Natural killer cell treated with Interleukin-12 subunit alpha and Interleukin-12 subunit beta and Interleukin-15 and Interleukin-18, amount 100 ng/mL, for 72 hours (primary cell): ENCODE measurements at regions not wholly inside any gene's neighbourhood (a gene's known extent, or its start where the extent isn't known, plus 50 kb on each side); places are given as distances from the start of the nearest gene placed in this dataset.

ENCODE experiments used
- ATAC-seq, 2 donors: fragments of 150-1000 bp; cut with Tn5 transposase in 1 of 2; sonication (Bioruptor Pico), chemical (Tn5 transposase) in 1 of 2; 2 replicates each; pipeline ENCODE4 v1.10.0; 2021
- DNase-seq: peaks from one replicate; pipeline ENCODE4 v3.0.0; 2022; ENCODE audit warnings: low spot score
- H3K27ac Mint-ChIP-seq, 2 donors: 1 replicate in 1 of 2; 2 replicates in 1 of 2; pipeline ENCODE4 v1.8.0; 2022; ENCODE audit warnings: mixed read lengths in 2 of 2, mild to moderate bottlenecking in 1 of 2, moderate library complexity in 1 of 2
- H3K27me3 Mint-ChIP-seq, 2 donors: 1 replicate in 1 of 2; 2 replicates in 1 of 2; pipeline ENCODE4 v1.8.0; 2022; ENCODE audit warnings: mixed read lengths in 2 of 2
- H3K36me3 Mint-ChIP-seq: one replicate; pipeline ENCODE4 v1.8.0; 2022; ENCODE audit warnings: mixed read lengths
- H3K4me1 Mint-ChIP-seq, 2 donors: 1 replicate in 1 of 2; 2 replicates in 1 of 2; pipeline ENCODE4 v1.8.0; 2022; ENCODE audit warnings: low read depth in 2 of 2, mixed read lengths in 2 of 2, mild to moderate bottlenecking in 1 of 2
- H3K4me3 Mint-ChIP-seq: one replicate; pipeline ENCODE4 v1.8.0; 2022; ENCODE audit warnings: mixed read lengths
- H3K9me3 Mint-ChIP-seq: 2 replicates; pipeline ENCODE4 v1.8.0; 2022; ENCODE audit warnings: mixed read lengths

GRCh38 chr13:31043957-31044356, 111.5 kb downstream of the TEX26 start:
- Mint-ChIP-seq H3K36me3 (peaks cover 7% of the 10 kb centered on the region), H3K9me3 (no peaks in the 10 kb centered on the region), H3K27ac (peak overlapping the region in 1 of 2 donors; percentile 80), H3K4me1 (peaks cover 25 to 33% of the 10 kb centered on the region in 2 donors), H3K4me3 (peak overlapping the region; percentile 58), H3K27me3 (peaks cover 27 to 31% of the 10 kb centered on the region in 2 donors)
- no peak for DNase-seq
- ATAC-seq: peak in 1 of 2 donors; percentile 1

DNA sequence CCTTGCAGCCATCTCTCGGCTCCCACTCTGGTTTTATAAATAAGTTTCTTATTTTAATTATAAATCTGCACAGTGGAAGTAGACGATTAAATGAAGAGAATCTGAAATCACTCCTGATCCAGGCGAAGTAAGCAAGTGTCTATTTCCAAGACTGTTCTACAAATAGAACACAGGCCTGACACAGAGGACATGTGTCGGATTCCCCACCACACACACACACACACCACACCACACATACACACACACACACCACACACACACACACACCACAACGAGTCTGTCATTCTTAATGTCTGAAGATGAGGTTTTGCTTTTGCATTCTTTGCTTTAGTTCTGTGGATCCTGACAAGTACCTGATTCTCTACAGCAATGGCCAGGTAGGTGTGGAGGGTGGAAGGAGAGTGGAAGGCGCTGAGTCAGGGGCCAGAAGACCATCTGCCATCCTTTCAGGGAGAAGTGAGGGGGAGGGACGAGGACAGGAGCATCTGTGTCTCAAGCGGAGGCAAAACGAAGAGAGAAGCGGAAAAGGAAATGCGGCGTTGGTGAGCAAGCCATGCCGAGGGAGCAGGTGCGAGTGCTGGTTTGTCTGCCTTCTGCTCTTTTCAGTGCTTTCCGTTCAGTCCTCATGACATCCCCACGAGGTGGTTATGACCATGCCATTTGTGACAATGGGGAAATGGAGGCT, 110.2 kb downstream of the TEX26 start:
- H3K4me3 Mint-ChIP-seq: no peak overlapping the region
- no peak overlapping the region for H3K27ac Mint-ChIP-seq
- peaks cover 7% of the 10 kb centered on the region for H3K36me3 Mint-ChIP-seq
- H3K27me3 Mint-ChIP-seq: peaks cover 33 to 44% of the 10 kb centered on the region in 2 donors
- DNase-seq: no peak
- H3K4me1 Mint-ChIP-seq: peaks cover 35 to 46% of the 10 kb centered on the region in 2 donors
- H3K9me3 Mint-ChIP-seq: no peaks in the 10 kb centered on the region
- no peak for ATAC-seq

GRCh38 chr13:31042049-31042448, 109.6 kb downstream of the TEX26 start:
- ATAC-seq (no peak), DNase-seq (no peak)
- no peaks in the 10 kb centered on the region for H3K9me3 Mint-ChIP-seq
- H3K4me1 Mint-ChIP-seq: peaks cover 37 to 49% of the 10 kb centered on the region in 2 donors
- peaks cover 33 to 48% of the 10 kb centered on the region in 2 donors for H3K27me3 Mint-ChIP-seq
- no peak overlapping the region for H3K27ac Mint-ChIP-seq
- peaks cover 7% of the 10 kb centered on the region for H3K36me3 Mint-ChIP-seq
- no peak overlapping the region for H3K4me3 Mint-ChIP-seq

DNA sequence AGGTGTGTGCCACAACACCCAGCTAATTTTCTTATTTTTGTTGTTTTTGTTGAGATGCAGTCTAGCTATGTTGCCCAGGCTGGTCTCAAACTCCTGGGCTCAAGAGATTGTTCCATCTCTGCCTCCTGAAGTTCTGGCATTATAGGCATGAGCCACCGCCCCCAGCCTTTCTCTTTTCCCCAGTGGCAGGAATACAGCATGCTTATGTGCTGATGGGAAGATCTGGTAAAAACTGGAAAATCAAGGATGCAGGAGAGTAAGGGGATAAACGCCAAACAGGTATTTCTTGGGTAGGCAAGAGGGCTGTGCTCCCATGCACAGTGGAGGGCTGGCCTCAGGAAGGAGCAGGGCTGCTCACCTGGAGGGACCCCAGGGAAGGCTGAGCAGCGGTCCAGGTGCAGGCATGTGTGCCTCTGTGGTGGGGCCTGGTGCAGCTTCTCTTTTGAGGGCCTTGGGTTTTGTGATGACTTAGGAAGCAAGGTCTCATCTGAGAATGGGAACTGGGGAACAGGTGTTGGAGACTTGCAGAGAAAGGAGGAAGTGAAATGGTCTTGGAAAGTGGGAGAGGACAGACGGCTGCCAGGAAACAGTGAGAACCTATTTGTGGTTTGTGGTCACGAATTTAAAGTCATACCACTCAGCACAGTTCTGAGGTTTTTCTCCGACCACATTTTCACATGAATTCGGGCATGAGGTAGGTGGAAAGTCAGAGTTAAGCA, 106.5 kb downstream of the TEX26 start:
- Mint-ChIP-seq H3K9me3 (no peaks in the 10 kb centered on the region), H3K36me3 (peaks cover 7% of the 10 kb centered on the region), H3K27ac (peak overlapping the region; percentile 20 to 48), H3K4me3 (peak overlapping the region; percentile 78), H3K4me1 (peaks cover 25 to 31% of the 10 kb centered on the region in 2 donors), H3K27me3 (peaks cover 40 to 70% of the 10 kb centered on the region in 2 donors)
- ATAC-seq (peak; percentile 72 to 78), DNase-seq (no peak)

DNA sequence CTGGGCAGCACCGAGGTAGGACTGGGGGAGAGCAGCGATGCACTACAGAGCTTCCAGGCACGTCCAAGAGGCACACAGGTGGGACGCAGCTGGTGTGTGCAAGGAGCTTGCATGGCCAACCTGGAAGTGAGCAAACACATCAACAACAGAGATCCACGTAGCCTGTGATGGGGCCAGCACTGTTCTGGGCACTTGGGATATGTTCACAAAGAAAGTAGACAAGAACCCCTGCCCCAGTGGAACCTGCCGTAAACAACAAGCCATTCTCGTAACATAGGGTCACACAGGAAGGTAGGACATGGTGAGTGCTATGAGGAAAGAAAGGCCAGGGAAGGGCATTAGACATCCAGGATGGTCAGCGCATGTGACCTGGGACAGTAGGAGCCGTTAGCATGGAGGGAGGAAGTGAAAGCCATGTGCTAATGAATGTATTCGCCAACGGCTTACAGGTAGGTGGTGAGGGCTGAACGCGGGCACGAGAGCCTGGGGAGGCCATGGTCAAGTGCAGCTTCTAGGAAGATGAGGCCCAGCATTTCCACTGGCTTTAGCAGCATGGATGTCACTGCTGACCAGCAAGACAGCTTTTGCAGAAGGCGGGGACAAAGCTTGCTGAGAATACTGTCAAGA, 105.5 kb downstream of the TEX26 start:
- Mint-ChIP-seq H3K27me3 (peaks cover 34 to 71% of the 10 kb centered on the region in 2 donors), H3K27ac (peak overlapping the region in 1 of 2 donors; percentile 48), H3K4me1 (peaks cover 25 to 31% of the 10 kb centered on the region in 2 donors), H3K4me3 (no peak overlapping the region), H3K36me3 (peaks cover 7% of the 10 kb centered on the region), H3K9me3 (no peaks in the 10 kb centered on the region)
- DNase-seq (no peak), ATAC-seq (no peak)

DNA sequence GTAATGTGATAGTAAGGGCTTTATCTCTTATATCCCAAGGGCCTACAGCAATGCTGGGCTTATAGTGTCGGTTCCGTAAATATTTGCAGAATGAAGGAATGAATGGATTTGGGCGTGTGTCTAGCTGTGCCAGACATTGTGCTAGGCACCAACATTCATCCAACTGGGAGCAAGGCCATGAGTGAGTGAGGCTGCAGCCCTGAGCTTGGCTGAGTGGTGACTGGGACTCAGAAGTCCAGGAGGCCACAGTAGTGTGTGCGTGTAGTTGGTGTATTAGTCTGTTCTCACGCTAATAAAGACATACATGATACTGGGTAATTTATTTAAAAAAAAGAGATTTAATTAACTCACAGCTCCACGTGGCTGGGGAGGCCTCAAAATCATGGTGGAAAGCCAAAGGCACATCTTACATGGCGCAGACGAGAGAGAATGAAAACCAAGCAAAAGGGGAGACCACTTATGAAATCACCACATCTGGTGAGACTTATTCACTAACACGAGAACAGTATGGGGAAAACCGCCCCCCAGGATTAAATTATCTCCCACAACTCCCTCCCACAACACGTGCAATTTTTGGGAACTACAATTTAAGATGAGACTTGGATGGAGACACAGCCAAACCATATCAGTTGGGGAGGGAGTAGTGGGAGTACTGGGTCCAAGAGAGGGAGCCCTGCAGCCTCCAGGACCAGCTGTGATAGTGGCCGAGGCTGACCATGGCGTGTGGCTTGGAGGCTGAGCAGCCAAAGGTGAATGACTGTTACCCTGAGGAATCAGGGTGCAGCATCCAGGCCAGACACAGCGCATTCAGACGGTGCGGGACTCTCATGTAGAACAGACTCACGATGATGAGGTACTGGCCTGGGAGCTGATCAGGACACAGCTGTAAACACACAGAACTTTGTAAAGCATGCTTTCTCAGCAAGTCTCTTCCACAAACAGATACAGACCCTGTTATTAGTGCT, 104.6 kb downstream of the TEX26 start:
- Mint-ChIP-seq H3K27me3 (peaks cover 37 to 73% of the 10 kb centered on the region in 2 donors), H3K4me3 (no peak overlapping the region), H3K27ac (peak overlapping the region in 1 of 2 donors; percentile 48), H3K4me1 (peaks cover 22 to 31% of the 10 kb centered on the region in 2 donors), H3K9me3 (no peaks in the 10 kb centered on the region), H3K36me3 (peaks cover 7% of the 10 kb centered on the region)
- ATAC-seq (no peak), DNase-seq (no peak)

- H3K27me3 Mint-ChIP-seq: peaks cover 38 to 83% of the 10 kb centered on the region in 2 donors
Observed at GRCh38 chr13:31035185-31035965, 102.9 kb downstream of the TEX26 start.

GRCh38 chr13:31032528-31033113, 100.2 kb downstream of the TEX26 start:
- Mint-ChIP-seq H3K4me3 (no peak overlapping the region), H3K36me3 (no peaks in the 10 kb centered on the region), H3K9me3 (no peaks in the 10 kb centered on the region), H3K27me3 (peaks cover 34 to 72% of the 10 kb centered on the region in 2 donors), H3K27ac (no peak overlapping the region), H3K4me1 (peaks cover 3 to 5% of the 10 kb centered on the region in 2 donors)
- ATAC-seq (no peak), DNase-seq (no peak)

More at GRCh38 chr13:31035185-31035965, 102.9 kb downstream of the TEX26 start:
- no peak for ATAC-seq
- Mint-ChIP-seq H3K9me3 (no peaks in the 10 kb centered on the region), H3K27ac (no peak overlapping the region), H3K4me1 (peaks cover 22 to 30% of the 10 kb centered on the region in 2 donors), H3K36me3 (peaks cover 7% of the 10 kb centered on the region), H3K4me3 (no peak overlapping the region)
- DNase-seq: no peak

DNA sequence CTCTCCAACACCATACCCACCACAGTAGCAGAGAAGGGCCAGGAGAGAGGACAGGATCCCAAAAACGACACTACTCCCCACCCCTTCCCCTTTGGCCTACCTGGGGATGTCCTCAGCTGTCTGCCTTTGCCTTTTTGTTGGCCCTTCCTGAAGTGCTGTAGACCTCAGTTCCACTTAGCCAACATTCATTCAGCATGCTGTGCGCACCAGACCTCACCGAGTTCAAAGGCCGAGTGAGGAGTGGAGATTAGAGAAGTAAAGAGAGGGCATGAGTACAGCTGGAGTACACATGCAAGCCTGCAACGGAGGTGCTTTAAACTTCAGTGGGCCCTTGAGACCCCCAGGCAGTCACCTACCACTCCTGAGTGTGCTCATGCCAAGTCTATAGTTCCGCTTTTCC, 99.0 kb downstream of the TEX26 start:
- Mint-ChIP-seq H3K4me3 (no peak overlapping the region), H3K36me3 (no peaks in the 10 kb centered on the region), H3K9me3 (no peaks in the 10 kb centered on the region), H3K4me1 (peaks cover 0 to 3% of the 10 kb centered on the region in 2 donors), H3K27me3 (peaks cover 33 to 64% of the 10 kb centered on the region in 2 donors), H3K27ac (no peak overlapping the region)
- ATAC-seq (no peak), DNase-seq (no peak)

DNA sequence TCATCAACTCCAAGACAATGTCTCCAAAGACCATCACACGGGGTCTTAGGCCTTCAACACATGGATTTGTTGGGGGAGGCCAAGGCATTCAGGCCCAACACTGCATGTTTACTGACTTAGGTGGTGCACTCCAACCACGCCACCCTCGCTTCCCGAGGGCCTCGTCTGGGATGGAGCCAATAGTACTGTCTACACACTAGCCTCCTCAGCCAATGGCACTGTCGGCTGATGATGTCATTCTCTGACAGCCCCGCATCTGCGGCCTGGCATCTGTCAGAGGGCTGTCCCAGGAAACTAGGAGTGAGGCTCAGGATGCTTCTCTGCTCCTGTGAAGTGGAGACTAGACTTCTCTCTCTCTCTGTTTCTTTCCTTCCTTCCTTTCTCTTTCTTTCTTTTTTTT, 96.6 kb downstream of the TEX26 start:
- no peak for ATAC-seq
- no peaks in the 10 kb centered on the region for H3K36me3 Mint-ChIP-seq
- H3K4me3 Mint-ChIP-seq: no peak overlapping the region
- H3K9me3 Mint-ChIP-seq: no peaks in the 10 kb centered on the region
- H3K4me1 Mint-ChIP-seq: peaks cover 0 to 3% of the 10 kb centered on the region in 2 donors
- no peak overlapping the region for H3K27ac Mint-ChIP-seq
- DNase-seq: no peak
- peaks cover 26 to 48% of the 10 kb centered on the region in 2 donors for H3K27me3 Mint-ChIP-seq

DNA sequence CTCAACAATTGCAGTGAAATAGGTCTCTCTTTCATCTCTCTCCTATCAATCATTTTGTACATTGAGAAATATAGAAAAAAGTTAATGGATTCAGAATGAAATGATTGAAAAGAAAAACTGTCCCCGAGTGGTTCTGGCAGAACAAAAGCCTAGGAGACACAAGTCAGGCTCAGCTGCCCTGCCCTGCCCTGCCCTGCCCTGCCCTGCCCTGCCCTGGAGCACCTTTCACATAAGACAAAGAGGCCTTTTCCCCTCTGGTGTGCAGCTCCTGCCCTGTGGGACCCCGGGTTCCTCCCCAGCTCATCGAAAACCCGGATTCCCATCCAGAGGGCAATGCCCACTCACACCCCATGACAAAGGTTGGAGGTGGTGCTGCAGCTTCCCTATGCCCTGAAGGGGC, 94.7 kb downstream of the TEX26 start:
- H3K36me3 Mint-ChIP-seq: no peaks in the 10 kb centered on the region
- peaks cover 0 to 3% of the 10 kb centered on the region in 2 donors for H3K4me1 Mint-ChIP-seq
- H3K4me3 Mint-ChIP-seq: no peak overlapping the region
- peaks cover 25 to 42% of the 10 kb centered on the region in 2 donors for H3K27me3 Mint-ChIP-seq
- ATAC-seq (peak in 1 of 2 donors; percentile 3), DNase-seq (no peak)
- no peak overlapping the region for H3K27ac Mint-ChIP-seq
- no peaks in the 10 kb centered on the region for H3K9me3 Mint-ChIP-seq
